HCEC 1CT (cell line): ENCODE measurements at regions not wholly inside any gene's neighbourhood (a gene's known extent, or its start where the extent isn't known, plus 50 kb on each side); places are given as distances from the start of the nearest gene placed in this dataset.

Source experiments
- DNase-seq: peaks from one replicate; pipeline ENCODE4 v3.0.0-alpha.2; 2017

DNA sequence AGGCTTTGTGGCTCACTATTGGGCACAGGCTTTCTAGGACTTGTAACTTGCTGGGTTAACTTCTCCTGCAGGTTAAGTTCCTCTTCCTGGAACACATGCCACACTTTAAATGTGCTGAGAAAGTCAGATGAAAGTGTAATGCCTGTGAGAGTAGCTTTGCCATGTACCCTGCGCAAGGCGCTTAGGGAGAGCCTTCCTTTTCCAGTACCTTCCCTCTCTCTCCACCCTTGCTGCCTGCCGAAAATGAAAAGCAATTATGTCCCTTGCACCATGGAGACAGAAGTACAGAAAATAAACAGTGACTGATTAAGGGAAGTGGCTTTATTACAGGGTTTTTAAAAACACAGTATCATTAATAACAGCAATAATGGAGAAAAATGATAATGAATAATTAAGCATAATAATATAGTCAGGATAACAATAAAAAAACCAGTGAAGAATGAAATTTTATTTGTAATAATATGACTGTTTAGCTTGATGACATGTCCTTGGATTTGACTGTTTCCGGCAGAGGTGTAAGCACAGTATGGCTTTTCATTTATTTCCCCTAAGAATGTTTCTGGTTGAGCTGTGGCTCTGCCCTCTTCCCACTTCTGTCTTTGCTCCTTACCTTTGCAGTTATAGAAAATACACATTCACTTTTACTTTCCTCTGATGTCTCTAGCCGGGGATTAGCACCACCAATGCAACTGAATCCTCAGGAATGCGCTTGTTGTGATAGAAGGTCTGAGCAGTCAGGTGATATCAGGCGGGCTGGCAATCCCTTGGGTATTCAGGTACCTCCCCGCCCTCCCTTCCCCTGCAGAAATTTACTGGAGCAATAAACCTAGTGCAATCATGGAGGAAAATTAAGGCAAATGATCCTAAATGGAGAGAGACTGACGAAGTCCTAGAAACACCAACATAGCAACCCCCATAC, 472.3 kb upstream of the CITED2 start:
- no peak for DNase-seq

- no peak for DNase-seq
Measured at GRCh38 chr6:139844907-139845306, 470.5 kb upstream of the CITED2 start.

- DNase-seq = no peak
Measured at GRCh38 chr6:139841794-139842215, 467.4 kb upstream of the CITED2 start.

DNA sequence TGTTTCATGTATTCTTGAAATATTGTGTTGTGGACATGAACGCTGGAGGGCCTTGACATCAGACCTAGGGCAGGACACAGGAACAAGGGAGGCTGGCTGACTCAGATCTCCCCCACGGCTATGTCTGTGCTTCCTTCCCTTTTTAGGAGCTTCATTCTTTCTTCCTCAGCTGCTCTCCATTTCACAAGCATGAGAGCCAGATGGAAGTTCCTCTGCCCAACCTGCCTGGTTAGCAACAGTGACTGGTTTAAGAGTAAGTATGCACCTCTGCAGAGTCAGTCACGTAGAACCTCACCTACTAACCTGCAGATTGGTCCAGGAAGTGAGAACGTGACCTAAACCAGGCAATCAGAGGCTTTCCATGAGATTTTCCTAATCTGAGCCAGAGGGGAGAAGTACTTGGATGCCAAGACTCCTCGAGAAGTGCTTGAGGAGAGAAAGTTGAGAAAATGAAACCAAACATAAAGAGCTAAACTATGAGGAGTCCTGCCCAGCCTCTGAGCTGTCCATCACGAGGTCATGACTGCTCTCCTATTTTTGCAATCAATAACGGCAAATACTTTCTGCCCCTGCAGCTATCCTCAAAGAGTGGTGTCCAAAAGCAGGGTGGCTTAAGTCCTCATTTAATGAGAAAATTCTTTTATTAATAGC, 465.2 kb upstream of the CITED2 start:
- peak; percentile 70 for DNase-seq

DNA sequence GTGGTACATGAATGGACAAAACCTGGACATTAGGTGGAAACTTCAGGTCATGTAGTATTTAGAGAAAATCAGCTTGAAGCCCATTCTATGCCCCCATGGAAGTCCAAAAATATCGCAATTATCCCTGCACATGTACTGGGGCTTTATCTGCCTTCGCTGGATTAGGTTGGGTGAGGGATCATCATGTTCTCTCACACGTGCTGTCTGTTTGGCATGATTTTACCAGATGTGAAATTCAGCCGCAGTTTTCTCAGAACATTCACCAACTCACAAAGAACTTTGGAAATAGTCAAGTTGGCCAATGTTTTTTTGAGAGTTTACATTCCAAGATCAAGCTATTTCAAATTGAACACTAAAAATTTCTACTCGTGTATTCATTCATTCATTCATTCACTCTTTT, 459.8 kb upstream of the CITED2 start:
- no peak for DNase-seq

- no peak for DNase-seq
Measured at GRCh38 chr6:139833592-139833991, 459.1 kb upstream of the CITED2 start.

- no peak for DNase-seq
Measured at GRCh38 chr6:139832493-139833305, 458.3 kb upstream of the CITED2 start.

- DNase-seq = no peak
Measured at GRCh38 chr6:139829576-139829975, 455.1 kb upstream of the CITED2 start.

GRCh38 chr6:139828751-139829519, 454.5 kb upstream of the CITED2 start:
- DNase-seq = no peak

DNA sequence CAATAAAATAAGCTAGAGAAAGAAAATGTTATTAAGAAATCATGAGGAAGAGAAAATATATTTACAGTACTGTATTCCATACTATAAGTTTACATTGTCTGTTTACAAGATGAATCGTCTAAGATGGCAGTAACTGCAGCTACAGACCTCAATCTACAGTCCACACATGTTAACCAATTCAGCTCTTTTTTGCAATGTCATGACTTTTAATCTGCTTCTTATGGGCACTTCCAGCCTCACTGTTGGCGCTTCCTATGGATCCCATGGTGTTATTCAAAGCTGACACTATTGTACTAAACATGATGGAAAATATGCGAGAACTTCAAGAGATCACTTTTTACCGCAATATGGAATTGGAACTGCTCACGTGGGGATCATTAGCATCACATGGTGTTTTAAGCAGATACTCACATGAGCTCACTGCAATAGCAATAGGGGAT, 451.5 kb upstream of the CITED2 start:
- DNase-seq = no peak

GRCh38 chr6:139824864-139825263, 450.4 kb upstream of the CITED2 start:
- no peak for DNase-seq

- DNase-seq = no peak
Measured at GRCh38 chr6:139823808-139824126, 449.3 kb upstream of the CITED2 start.

DNA sequence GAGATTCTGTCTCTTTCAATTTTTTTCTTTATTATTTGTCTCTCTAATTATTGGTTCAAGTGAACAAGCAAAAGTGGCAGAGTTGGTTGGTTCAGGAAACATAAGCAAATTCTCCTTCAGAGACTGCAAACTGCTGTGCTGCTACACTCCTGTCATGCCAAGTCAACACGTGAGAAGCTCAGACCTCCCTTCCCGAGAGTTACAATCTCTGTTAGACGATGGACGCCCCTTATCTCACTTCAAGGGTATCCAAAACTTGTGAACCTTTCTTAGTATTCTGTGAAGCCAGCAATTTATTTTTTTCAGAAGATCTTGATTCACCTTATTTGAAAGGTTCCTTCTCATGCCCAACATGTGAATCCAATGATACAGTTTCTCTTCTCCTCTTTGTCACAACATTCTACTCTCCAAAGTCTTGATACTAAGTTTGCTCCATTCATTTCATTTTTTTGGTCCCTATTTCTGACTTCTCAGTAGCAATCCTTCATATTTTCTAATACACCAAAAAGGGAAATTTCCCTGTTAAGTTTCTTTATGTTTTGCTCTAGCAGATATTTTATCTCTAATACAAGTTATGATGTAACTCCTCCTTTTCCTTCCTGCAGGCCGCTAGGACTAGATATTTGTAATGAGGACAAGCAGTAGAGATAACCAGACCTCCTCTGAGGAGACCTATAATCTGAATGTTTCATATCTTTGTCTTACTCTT, 448.8 kb upstream of the CITED2 start:
- DNase-seq = no peak

GRCh38 chr6:139821676-139822223, 447.3 kb upstream of the CITED2 start:
- DNase-seq = peak; percentile 7

DNA sequence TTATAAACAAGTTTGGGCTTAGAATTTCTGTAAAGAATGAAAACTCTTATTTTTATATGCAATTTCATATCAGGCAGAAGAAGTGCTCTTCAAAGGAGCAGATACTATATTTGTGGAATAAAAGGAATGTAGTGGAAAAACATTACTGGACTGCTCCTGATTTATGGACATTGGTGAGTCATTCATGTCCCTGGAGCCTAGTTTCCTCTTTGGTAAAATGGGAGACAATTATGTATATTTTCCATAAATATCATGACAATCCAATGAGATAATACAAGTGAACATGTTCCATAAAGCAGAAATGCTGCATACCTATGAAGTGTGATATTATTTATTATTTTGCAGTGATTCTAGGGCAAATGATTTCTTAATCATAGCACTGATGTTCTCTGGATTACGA, 445.8 kb upstream of the CITED2 start:
- DNase-seq = peak; percentile 81

- DNase-seq = no peak
Measured at GRCh38 chr6:139819776-139820175, 445.3 kb upstream of the CITED2 start.

DNA sequence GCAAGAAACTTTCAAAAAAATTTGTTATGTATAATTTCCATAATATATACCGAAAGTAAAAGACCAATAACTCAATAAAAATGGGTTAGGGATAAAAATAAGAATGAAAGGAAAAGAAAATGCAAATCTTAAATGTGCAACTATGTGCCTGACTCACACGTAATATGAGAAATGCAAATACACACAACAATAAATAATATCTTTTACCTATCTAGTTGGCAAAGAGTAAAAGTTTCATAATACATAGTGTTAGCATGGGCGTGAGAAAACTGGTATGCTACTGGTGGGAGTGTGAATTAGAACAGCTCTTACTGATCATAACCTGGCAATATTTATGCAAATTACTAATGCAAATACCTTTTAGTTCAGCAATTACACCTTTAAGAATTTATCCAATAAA, 438.5 kb upstream of the CITED2 start:
- no peak for DNase-seq

DNA sequence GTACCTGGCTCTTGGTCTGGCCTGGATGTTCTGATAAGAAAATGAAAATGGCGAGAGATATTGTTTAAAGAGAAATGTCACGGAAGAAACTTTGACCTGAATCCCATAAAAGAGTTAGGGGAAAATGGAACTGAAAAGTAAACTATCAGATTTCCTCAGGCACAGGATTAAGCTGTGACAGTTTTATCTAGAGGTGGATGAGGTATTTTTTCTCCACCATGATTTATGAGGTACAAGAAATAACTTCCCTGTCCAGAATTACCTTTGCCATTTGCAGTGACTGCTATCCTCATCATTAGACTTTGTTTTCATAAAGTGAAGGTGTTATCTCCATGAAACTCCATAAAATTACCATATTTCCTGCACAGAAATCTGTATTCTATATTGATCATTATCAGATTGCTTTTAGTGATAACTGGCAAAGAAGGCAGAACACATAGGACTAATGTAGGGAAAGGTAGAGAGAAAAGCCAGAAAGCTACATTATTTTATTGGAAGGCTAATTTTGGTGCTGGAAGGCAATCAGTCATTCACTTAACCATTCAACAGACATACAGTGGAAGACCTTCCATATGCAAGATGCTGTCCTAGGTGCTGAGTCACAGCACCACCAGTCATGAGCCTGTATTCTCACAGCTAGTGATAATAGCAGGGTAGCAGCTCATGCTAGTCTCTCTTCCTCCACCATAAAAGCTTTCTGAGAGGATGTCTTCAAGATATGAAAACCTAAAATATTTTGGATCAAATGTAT, 427.3 kb upstream of the CITED2 start:
- DNase-seq = no peak

DNA sequence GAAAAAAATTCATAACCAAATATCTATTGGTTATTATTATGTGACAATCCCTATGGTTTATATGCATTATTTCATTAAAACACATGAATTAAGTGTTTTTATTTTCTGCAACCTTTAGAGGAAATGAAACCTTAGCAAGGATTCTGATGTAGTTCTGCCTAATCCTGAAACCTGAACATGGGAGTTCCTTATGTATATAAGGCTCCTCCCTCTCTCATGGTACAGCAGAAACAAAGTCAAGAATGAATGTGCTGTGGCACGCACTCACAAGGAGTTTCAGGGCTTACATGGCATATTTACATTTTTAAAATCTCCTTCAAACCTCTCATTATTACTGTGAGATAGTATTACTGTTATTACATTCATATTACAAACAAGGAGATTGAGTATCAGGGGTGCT, 426.4 kb upstream of the CITED2 start:
- no peak for DNase-seq

GRCh38 chr6:139790527-139790926, 416.1 kb upstream of the CITED2 start:
- no peak for DNase-seq

- no peak for DNase-seq
Measured at GRCh38 chr6:139784222-139784769, 409.8 kb upstream of the CITED2 start.
